CD4-positive, alpha-beta T cell (primary cell): ENCODE measurements at regions not wholly inside any gene's neighbourhood (a gene's known extent, or its start where the extent isn't known, plus 50 kb on each side); places are given as distances from the start of the nearest gene placed in this dataset.

Experiments used
- ATAC-seq: fragments of 200-7000 bp; cut with Tn5 transposase; one replicate; pipeline ENCODE4 v1.10.0; 2022; ENCODE audit warnings: mild to moderate bottlenecking; ENCODE audit not compliant: poor library complexity
- CTCF ChIA-PET: fragments of 350-600 bp; sonication (Branson Sonifier 250); formaldehyde crosslinking; loops from one replicate; lab custom pipeline; 2021; ENCODE audit warnings: antibody characterized with exemption, inconsistent platforms; lab: Charles Lee
- POLR2A ChIA-PET: fragments of 350-600 bp; sonication (Branson Sonifier 250); formaldehyde crosslinking; loops from one replicate; lab custom pipeline; 2021; ENCODE audit warnings: antibody characterized with exemption, inconsistent platforms; lab: Charles Lee
- DNase-seq, 14 experiments: peaks; one replicate each; pipeline ENCODE4 v3.0.0-alpha.2; 2013 to 2020; ENCODE audit warnings: mixed read lengths in 2 of 14
- H3K27ac ChIP-seq, 2 donors: one replicate each; pipeline versions ENCODE4 v1.5.1 to v1.7.0; 2013; ENCODE audit warnings: low read length in 2 of 2, low read depth in 1 of 2, mild to moderate bottlenecking in 1 of 2
- H3K27me3 ChIP-seq, 2 experiments: 1 replicate in 1 of 2; 2 replicates in 1 of 2; pipeline versions ENCODE4 v1.6.1 to v1.7.0; 2013; ENCODE audit warnings: low read length in 2 of 2, control low read depth in 1 of 2, mild to moderate bottlenecking in 1 of 2, moderate library complexity in 1 of 2; ENCODE audit not compliant: insufficient read depth in 2 of 2, control insufficient read depth in 1 of 2
- H3K36me3 ChIP-seq: one replicate; pipeline ENCODE4 v1.6.1; 2013; ENCODE audit warnings: low read length, control low read depth; ENCODE audit not compliant: insufficient read depth
- H3K4me1 ChIP-seq: one replicate; pipeline ENCODE4 v1.6.1; 2013; ENCODE audit warnings: low read length, control low read depth; ENCODE audit not compliant: insufficient read depth
- H3K4me3 ChIP-seq: one replicate; pipeline ENCODE4 v1.5.1; 2013; ENCODE audit warnings: mild to moderate bottlenecking, low read length, moderate library complexity
- H3K9me3 ChIP-seq, 2 experiments: 1 replicate in 1 of 2; 2 replicates in 1 of 2; pipeline versions ENCODE4 v1.6.1 to v1.7.0; 2013; ENCODE audit warnings: low read length in 2 of 2, mild to moderate bottlenecking in 2 of 2, control low read depth in 1 of 2, moderate library complexity in 1 of 2; ENCODE audit not compliant: control insufficient read depth in 1 of 2, insufficient read depth in 1 of 2
- H3K27ac Mint-ChIP-seq: one replicate; pipeline ENCODE4 v1.8.0; 2020; ENCODE audit warnings: mixed read lengths
- H3K27me3 Mint-ChIP-seq: one replicate; pipeline ENCODE4 v1.8.0; 2021; ENCODE audit warnings: mixed read lengths
- H3K36me3 Mint-ChIP-seq: one replicate; pipeline ENCODE4 v1.8.0; 2021; ENCODE audit warnings: low read depth, mixed read lengths
- H3K4me1 Mint-ChIP-seq: one replicate; pipeline ENCODE4 v1.8.0; 2021; ENCODE audit warnings: low read depth, mixed read lengths
- H3K4me3 Mint-ChIP-seq: one replicate; pipeline ENCODE4 v1.8.0; 2020; ENCODE audit warnings: mild to moderate bottlenecking, mixed read lengths
- H3K9me3 Mint-ChIP-seq: one replicate; pipeline ENCODE4 v1.8.0; 2020; ENCODE audit warnings: mixed read lengths
- intact Hi-C, 2 experiments: fragments of 100-400 bp; cut with DNase I in 1 of 2; cut with micrococcal nuclease in 1 of 2; formaldehyde crosslinking; loops; one replicate each; pipeline versions ENCODE4 v1.15.1 to v1.9.0; 2023 to 2025; cut with DNase I, micrococcal nuclease
- TF ChIP-seq, protein P1 (sequence below): fragments of 200-600 bp; IDR thresholded peaks from one replicate; pipeline ENCODE4 v1.8.0; 2022; ENCODE audit warnings: antibody characterized with exemption, mild to moderate bottlenecking

DNA sequence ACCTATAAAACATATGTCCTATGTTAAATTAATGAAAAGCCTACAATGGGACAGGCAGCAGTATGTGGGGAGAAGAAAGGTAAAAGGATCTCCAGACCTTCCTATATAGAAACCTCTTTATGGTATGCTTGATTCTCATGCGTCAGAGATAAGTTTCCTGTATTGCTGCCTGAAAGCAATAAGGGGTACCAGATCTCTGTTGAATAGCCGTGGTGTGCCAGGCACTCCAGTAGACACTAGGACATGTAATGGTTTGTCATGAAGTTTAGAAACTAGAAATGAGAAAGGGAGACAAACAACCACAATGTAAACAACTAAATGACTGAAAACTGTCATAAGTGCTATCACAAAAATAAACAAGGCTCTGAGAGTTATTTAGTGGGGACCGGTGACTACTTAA is 168.1 kb downstream of the EFHB start:
- Histone ChIP-seq H3K27me3 (no peaks in the 10 kb centered on the region), H3K27ac (no peak overlapping the region), H3K36me3 (no peaks in the 10 kb centered on the region), H3K9me3 (no peaks in the 10 kb centered on the region), H3K4me3 (no peak overlapping the region), H3K4me1 (no peaks in the 10 kb centered on the region)
- H3K36me3 Mint-ChIP-seq, result no peaks in the 10 kb centered on the region
- no peak overlapping the region for H3K4me3 Mint-ChIP-seq
- H3K9me3 Mint-ChIP-seq, result no peaks in the 10 kb centered on the region
- TF ChIP-seq, protein P1, sequence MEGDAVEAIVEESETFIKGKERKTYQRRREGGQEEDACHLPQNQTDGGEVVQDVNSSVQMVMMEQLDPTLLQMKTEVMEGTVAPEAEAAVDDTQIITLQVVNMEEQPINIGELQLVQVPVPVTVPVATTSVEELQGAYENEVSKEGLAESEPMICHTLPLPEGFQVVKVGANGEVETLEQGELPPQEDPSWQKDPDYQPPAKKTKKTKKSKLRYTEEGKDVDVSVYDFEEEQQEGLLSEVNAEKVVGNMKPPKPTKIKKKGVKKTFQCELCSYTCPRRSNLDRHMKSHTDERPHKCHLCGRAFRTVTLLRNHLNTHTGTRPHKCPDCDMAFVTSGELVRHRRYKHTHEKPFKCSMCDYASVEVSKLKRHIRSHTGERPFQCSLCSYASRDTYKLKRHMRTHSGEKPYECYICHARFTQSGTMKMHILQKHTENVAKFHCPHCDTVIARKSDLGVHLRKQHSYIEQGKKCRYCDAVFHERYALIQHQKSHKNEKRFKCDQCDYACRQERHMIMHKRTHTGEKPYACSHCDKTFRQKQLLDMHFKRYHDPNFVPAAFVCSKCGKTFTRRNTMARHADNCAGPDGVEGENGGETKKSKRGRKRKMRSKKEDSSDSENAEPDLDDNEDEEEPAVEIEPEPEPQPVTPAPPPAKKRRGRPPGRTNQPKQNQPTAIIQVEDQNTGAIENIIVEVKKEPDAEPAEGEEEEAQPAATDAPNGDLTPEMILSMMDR, result no peak
- H3K27ac Mint-ChIP-seq, result no peak overlapping the region
- CTCF ChIA-PET, result no interaction called here
- no peak for DNase-seq
- intact Hi-C loops, result no loop called here
- H3K27me3 Mint-ChIP-seq, result no peaks in the 10 kb centered on the region
- no peak for ATAC-seq
- H3K4me1 Mint-ChIP-seq, result no peaks in the 10 kb centered on the region
- POLR2A ChIA-PET, result no interaction called here

DNA sequence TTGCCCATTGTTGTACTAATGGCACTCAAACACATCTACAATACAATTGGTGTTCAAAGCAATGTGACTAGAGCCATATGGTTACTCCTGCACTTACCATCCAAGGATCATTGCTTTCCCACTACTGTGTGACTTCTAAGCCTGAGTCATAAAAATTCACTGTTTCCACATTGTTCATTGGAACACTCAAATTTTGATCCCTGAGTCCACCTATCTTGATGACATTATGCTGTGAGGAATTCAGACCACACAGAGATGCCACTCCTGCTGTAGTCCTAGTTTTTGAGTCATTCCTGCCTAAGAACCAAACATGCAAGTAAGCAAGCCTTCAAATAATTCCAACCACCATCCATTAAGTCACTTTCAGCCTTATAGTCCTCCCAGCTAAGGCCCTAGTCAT is 176.2 kb downstream of the EFHB start:
- Mint-ChIP-seq H3K9me3 (peaks cover 8% of the 10 kb centered on the region), H3K27me3 (peaks cover 13% of the 10 kb centered on the region), H3K36me3 (no peaks in the 10 kb centered on the region), H3K27ac (no peak overlapping the region), H3K4me3 (no peak overlapping the region), H3K4me1 (no peaks in the 10 kb centered on the region)
- H3K27ac ChIP-seq, result no peak overlapping the region
- no peaks in the 10 kb centered on the region for H3K4me1 ChIP-seq
- no peaks in the 10 kb centered on the region for H3K9me3 ChIP-seq
- POLR2A ChIA-PET, result no interaction called here
- DNase-seq (no peak), ATAC-seq (no peak)
- no peak overlapping the region for H3K4me3 ChIP-seq
- intact Hi-C loops, result no loop called here
- TF ChIP-seq, protein P1, result no peak
- H3K27me3 ChIP-seq, result no peaks in the 10 kb centered on the region
- CTCF ChIA-PET, result no interaction called here
- H3K36me3 ChIP-seq, result no peaks in the 10 kb centered on the region

DNA sequence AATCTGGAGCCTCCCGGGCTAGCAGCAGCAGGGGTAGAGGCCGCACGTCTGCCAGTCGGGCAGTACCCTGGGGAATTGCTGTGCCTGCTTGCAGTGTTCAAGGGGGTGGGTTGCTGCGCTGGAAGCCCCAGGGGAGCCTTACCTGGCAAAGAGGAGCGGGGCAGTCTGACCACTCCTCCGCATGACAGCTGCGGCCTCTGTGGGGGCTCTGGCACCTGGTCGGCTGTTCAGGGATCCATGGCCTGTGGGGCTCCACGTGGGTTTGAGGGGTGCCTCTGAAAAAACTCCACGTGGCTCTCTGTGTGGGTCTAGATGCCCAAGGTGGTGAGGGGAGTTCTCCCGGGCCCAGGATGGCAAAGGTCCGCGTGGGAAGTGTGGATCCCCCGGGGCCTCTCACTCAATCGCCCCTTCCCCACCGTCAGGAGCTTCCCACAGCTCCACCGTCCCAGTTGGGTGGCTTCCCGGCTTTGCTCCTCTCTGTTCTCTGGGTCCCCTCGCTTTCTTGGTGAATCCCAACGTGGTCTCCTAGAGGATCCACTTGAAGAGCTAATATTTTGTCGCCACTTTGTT is 184.5 kb downstream of the EFHB start:
- no peaks in the 10 kb centered on the region for H3K4me1 Mint-ChIP-seq
- no peak for DNase-seq

More for the DNA sequence above, 184.5 kb downstream of the EFHB start:
- Mint-ChIP-seq H3K27me3 (no peaks in the 10 kb centered on the region), H3K36me3 (no peaks in the 10 kb centered on the region), H3K4me3 (no peak overlapping the region), H3K27ac (no peak overlapping the region), H3K9me3 (peaks cover 12% of the 10 kb centered on the region)
- ChIA-PET POLR2A (no interaction called here), CTCF (no interaction called here)
- intact Hi-C loops, result no loop called here
- no peaks in the 10 kb centered on the region for H3K36me3 ChIP-seq
- peaks cover 0 to 14% of the 10 kb centered on the region in 2 experiments for H3K9me3 ChIP-seq
- ATAC-seq, result no peak
- no peak overlapping the region for H3K4me3 ChIP-seq
- H3K27ac ChIP-seq, result no peak overlapping the region
- no peaks in the 10 kb centered on the region for H3K4me1 ChIP-seq
- H3K27me3 ChIP-seq, result no peaks in the 10 kb centered on the region
- TF ChIP-seq, protein P1, result no peak
